Peyer's patch (tissue), 4 donors: ENCODE measurements at regions not wholly inside any gene's neighbourhood (a gene's known extent, or its start where the extent isn't known, plus 50 kb on each side); places are given as distances from the start of the nearest gene placed in this dataset.

ENCODE experiments used
- DNase-seq, 3 donors: peaks; one replicate each; pipeline ENCODE4 v3.0.0-alpha.2; 2017 to 2019
- H3K27ac ChIP-seq, 4 donors: fragments of 200-600 bp; sonication (generic); one replicate each; pipeline ENCODE4 v1.5.1; 2016 to 2019
- H3K27me3 ChIP-seq, 2 donors: fragments of 200-600 bp; sonication (generic); one replicate each; pipeline ENCODE4 v1.5.1; 2019
- H3K36me3 ChIP-seq, 3 donors: fragments of 200-600 bp; sonication (generic); one replicate each; pipeline ENCODE4 v1.5.1; 2016 to 2019
- H3K4me1 ChIP-seq, 4 donors: fragments of 200-600 bp; sonication (generic); one replicate each; pipeline ENCODE4 v1.5.1; 2016 to 2019
- H3K4me3 ChIP-seq, 4 donors: fragments of 200-600 bp; sonication (generic); 1 replicate in 3 of 4; 2 replicates in 1 of 4; pipeline ENCODE4 v1.5.1; 2016 to 2019; ENCODE audit warnings: mild to moderate bottlenecking in 1 of 4
- H3K9me3 ChIP-seq, 4 donors: fragments of 200-600 bp; sonication (generic); one replicate each; pipeline ENCODE4 v1.5.1; 2016 to 2019; ENCODE audit warnings: mild to moderate bottlenecking in 1 of 4
- CTCF ChIP-seq, 6 experiments: fragments of 450-650 bp in 4 of 6; fragments of 200-600 bp in 2 of 6; sonication (generic) in 1 of 6; IDR thresholded peaks; one replicate each; pipeline ENCODE4 v1.5.1; 2017 to 2019; ENCODE audit warnings: antibody characterized with exemption in 6 of 6, mild to moderate bottlenecking in 3 of 6, moderate library complexity in 1 of 6
- POLR2A ChIP-seq, 2 donors: fragments of 450-650 bp; IDR thresholded peaks; one replicate each; pipeline ENCODE4 v1.5.1; 2017; ENCODE audit warnings: antibody characterized with exemption in 2 of 2, mild to moderate bottlenecking in 2 of 2, moderate library complexity in 2 of 2

GRCh38 chr15:62453981-62454380 lies 288.9 kb upstream of the C2CD4B start:
- H3K27ac ChIP-seq: no peak overlapping the region
- H3K27me3 ChIP-seq: no peaks in the 10 kb centered on the region
- no peak overlapping the region for H3K4me3 ChIP-seq
- H3K4me1 ChIP-seq: peaks cover 0 to 17% (median 0%) of the 10 kb centered on the region in 4 donors
- no peaks in the 10 kb centered on the region for H3K9me3 ChIP-seq
- TF ChIP-seq CTCF (IDR thresholded peaks at IDR 0.05) (no peak), POLR2A (IDR thresholded peaks at IDR 0.05) (no peak)
- no peaks in the 10 kb centered on the region for H3K36me3 ChIP-seq
- DNase-seq: no peak

- Histone ChIP-seq H3K9me3 (no peaks in the 10 kb centered on the region), H3K27me3 (no peaks in the 10 kb centered on the region), H3K4me1 (peaks cover 0 to 17% (median 0%) of the 10 kb centered on the region in 4 donors), H3K36me3 (no peaks in the 10 kb centered on the region), H3K27ac (no peak overlapping the region), H3K4me3 (no peak overlapping the region)
- DNase-seq: no peak
- TF ChIP-seq CTCF (IDR thresholded peaks at IDR 0.05): no peak
- no peak for TF ChIP-seq POLR2A (IDR thresholded peaks at IDR 0.05)
Measured at GRCh38 chr15:62454567-62455172, 289.6 kb upstream of the C2CD4B start.

- no peaks in the 10 kb centered on the region for H3K9me3 ChIP-seq
- H3K36me3 ChIP-seq: no peaks in the 10 kb centered on the region
- no peak for TF ChIP-seq POLR2A (IDR thresholded peaks at IDR 0.05)
- TF ChIP-seq CTCF (IDR thresholded peaks at IDR 0.05): no peak
- no peaks in the 10 kb centered on the region for H3K27me3 ChIP-seq
- H3K4me1 ChIP-seq: peaks cover 0 to 17% (median 0%) of the 10 kb centered on the region in 4 donors
- no peak overlapping the region for H3K4me3 ChIP-seq
- H3K27ac ChIP-seq: no peak overlapping the region
- no peak for DNase-seq
Measured at GRCh38 chr15:62455441-62455921, 290.4 kb upstream of the C2CD4B start.

GRCh38 chr15:62456011-62456920 lies 291.2 kb upstream of the C2CD4B start:
- no peak overlapping the region for H3K27ac ChIP-seq
- DNase-seq: no peak
- H3K4me3 ChIP-seq: no peak overlapping the region
- no peaks in the 10 kb centered on the region for H3K36me3 ChIP-seq
- H3K27me3 ChIP-seq: no peaks in the 10 kb centered on the region
- peaks cover 0 to 17% (median 0%) of the 10 kb centered on the region in 4 donors for H3K4me1 ChIP-seq
- no peaks in the 10 kb centered on the region for H3K9me3 ChIP-seq
- TF ChIP-seq POLR2A (IDR thresholded peaks at IDR 0.05) (no peak), CTCF (IDR thresholded peaks at IDR 0.05) (no peak)

GRCh38 chr15:62457100-62457499 lies 292.0 kb upstream of the C2CD4B start:
- Histone ChIP-seq H3K36me3 (no peaks in the 10 kb centered on the region), H3K9me3 (no peaks in the 10 kb centered on the region), H3K27me3 (no peaks in the 10 kb centered on the region), H3K4me1 (peaks cover 0 to 17% (median 0%) of the 10 kb centered on the region in 4 donors), H3K27ac (no peak overlapping the region), H3K4me3 (no peak overlapping the region)
- DNase-seq: no peak
- TF ChIP-seq CTCF (IDR thresholded peaks at IDR 0.05) (no peak), POLR2A (IDR thresholded peaks at IDR 0.05) (no peak)
